ENCODE measurements at regions not wholly inside any gene's neighbourhood (a gene's known extent, or its start where the extent isn't known, plus 50 kb on each side); places are given as distances from the start of the nearest gene placed in this dataset.

GRCh38 chr2:20533993-20534622 is 87.2 kb downstream of the RHOB start:
- TF ChIP-seq YY1 (IDR thresholded peaks at IDR 0.05; ENCODE audit: low read depth) (no peak), CEBPB (IDR thresholded peaks at IDR 0.05) (no peak), NFIC (IDR thresholded peaks at IDR 0.05) (no peak), EP300 (IDR thresholded peaks at IDR 0.05; ENCODE audit: borderline replicate concordance) (no peak), REST (IDR thresholded peaks at IDR 0.05; ENCODE audit: low read depth) (no peak)
- TF ChIP-seq, protein P1, sequence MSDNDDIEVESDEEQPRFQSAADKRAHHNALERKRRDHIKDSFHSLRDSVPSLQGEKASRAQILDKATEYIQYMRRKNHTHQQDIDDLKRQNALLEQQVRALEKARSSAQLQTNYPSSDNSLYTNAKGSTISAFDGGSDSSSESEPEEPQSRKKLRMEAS (IDR thresholded peaks at IDR 0.05): no peak
